A673 (cell line): ENCODE measurements at regions not wholly inside any gene's neighbourhood (a gene's known extent, or its start where the extent isn't known, plus 50 kb on each side); places are given as distances from the start of the nearest gene placed in this dataset.

ENCODE experiments used
- CTCF ChIP-seq: fragments of 300-800, 200-600 bp; sonication (generic); conservative IDR thresholded peaks from 2 replicates; pipeline ENCODE4 v1.5.1; 2017; ENCODE audit warnings: low read depth, mild to moderate bottlenecking, antibody characterized with exemption, low read length, moderate library complexity, mixed read lengths
- EZH2 ChIP-seq: fragments of 200-600 bp; sonication (generic); IDR thresholded peaks from 2 replicates; pipeline ENCODE4 v1.6.1; 2017; ENCODE audit warnings: borderline replicate concordance, low read depth, mild to moderate bottlenecking, mixed read lengths, antibody characterized with exemption, low read length; ENCODE audit not compliant: poor library complexity, severe bottlenecking

- TF ChIP-seq EZH2 (no peak), CTCF (no peak)
Observed at GRCh38 chr11:130779267-130779666, 137.0 kb downstream of the SNX19 start.
